Small intestine (tissue), 7 donors: ENCODE measurements at regions not wholly inside any gene's neighbourhood (a gene's known extent, or its start where the extent isn't known, plus 50 kb on each side); places are given as distances from the start of the nearest gene placed in this dataset.

Experiments used
- DNase-seq, 2 donors: peaks; one replicate each; pipeline versions ENCODE4 v3.0.0 to v3.0.0-alpha.2; 2013
- FAIRE-seq: peaks from 2 replicates; lab custom pipeline; 2012; peaks lifted over from hg19 to GRCh38; lab: Jason Lieb, UNC
- H3K27ac ChIP-seq, 3 donors: one replicate each; pipeline ENCODE4 v1.5.1; 2013; ENCODE audit warnings: low read length in 2 of 3, mild to moderate bottlenecking in 2 of 3, control low read depth in 1 of 3, inconsistent platforms in 1 of 3, low read depth in 1 of 3, moderate library complexity in 1 of 3
- H3K27me3 ChIP-seq, 3 donors: one replicate each; pipeline ENCODE4 v1.6.1; 2013; ENCODE audit warnings: low read length in 3 of 3, inconsistent platforms in 1 of 3; ENCODE audit not compliant: control insufficient read depth in 3 of 3, insufficient read depth in 3 of 3
- H3K36me3 ChIP-seq, 3 donors: one replicate each; pipeline ENCODE4 v1.6.1; 2013; ENCODE audit warnings: low read length in 3 of 3, inconsistent platforms in 1 of 3, low read depth in 1 of 3, mild to moderate bottlenecking in 1 of 3, moderate library complexity in 1 of 3; ENCODE audit not compliant: control insufficient read depth in 3 of 3, insufficient read depth in 2 of 3
- H3K4me1 ChIP-seq, 3 donors: one replicate each; pipeline ENCODE4 v1.6.1; 2013; ENCODE audit warnings: low read length in 2 of 3, inconsistent platforms in 1 of 3, low read depth in 1 of 3, mild to moderate bottlenecking in 1 of 3, moderate library complexity in 1 of 3; ENCODE audit not compliant: control insufficient read depth in 3 of 3, insufficient read depth in 2 of 3
- H3K4me3 ChIP-seq, 3 donors: one replicate each; pipeline ENCODE4 v1.5.1; 2013; ENCODE audit warnings: low read length in 3 of 3, control low read depth in 1 of 3, inconsistent platforms in 1 of 3, low read depth in 1 of 3, mild to moderate bottlenecking in 1 of 3, moderate library complexity in 1 of 3
- H3K9me3 ChIP-seq, 2 donors: one replicate each; pipeline ENCODE4 v1.6.1; 2013; ENCODE audit warnings: low read depth in 1 of 2, low read length in 1 of 2; ENCODE audit not compliant: control insufficient read depth in 2 of 2, insufficient read depth in 1 of 2
- WGBS, 3 donors: extraction: QIAGEN DNeasy Blood & Tissue Kit; methylation state at CpG; one replicate each; pipeline ENCODE4 v1.1.7; 2013; 5-methylcytosine and 5-hydroxymethylcytosine counted together
- donor health status: healthy with polysubstance abuse.
- donor health status: control.
- donor health status: control.
- donor health status: Bipolar disorder and iron deficiency.
- donor health status: healthy.

DNA sequence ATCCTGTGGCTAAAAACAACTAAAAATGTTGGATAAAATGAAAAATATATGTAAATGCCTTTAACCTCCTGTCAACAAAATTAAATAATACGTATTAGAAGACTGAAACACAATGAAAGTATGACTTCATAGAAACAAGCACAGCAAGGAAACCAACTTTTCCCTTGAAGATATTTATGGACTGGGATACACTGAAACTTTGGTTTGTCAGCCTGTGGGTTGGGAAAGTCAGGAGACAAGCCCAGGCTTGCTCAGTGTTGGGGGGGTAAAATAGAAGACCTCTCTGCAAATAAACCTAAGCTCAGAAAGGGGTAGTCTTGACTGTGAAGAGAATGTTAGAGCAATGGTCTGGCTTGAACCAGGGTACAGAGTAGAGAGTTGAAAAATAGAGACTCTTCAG is 454.5 kb downstream of the FBXO15 start:
- H3K27me3 ChIP-seq: no peaks in the 10 kb centered on the region
- FAIRE-seq (no peak), DNase-seq (no peak)
- no peak overlapping the region for H3K27ac ChIP-seq
- 69 to 89% (median 84%) methylated on average over 1 of the region's 1 CpG for WGBS, 3 donors
- no peak overlapping the region for H3K4me3 ChIP-seq
- H3K9me3 ChIP-seq: no peaks in the 10 kb centered on the region
- no peaks in the 10 kb centered on the region for H3K4me1 ChIP-seq
- H3K36me3 ChIP-seq: no peaks in the 10 kb centered on the region

- FAIRE-seq (no peak), DNase-seq (no peak)
- H3K9me3 ChIP-seq: no peaks in the 10 kb centered on the region
- no peaks in the 10 kb centered on the region for H3K36me3 ChIP-seq
- WGBS, 3 donors: 81 to 86% (median 81%) methylated on average over 12 of the region's 12 CpGs
- no peak overlapping the region for H3K4me3 ChIP-seq
- H3K27ac ChIP-seq: no peak overlapping the region
- H3K27me3 ChIP-seq: no peaks in the 10 kb centered on the region
- H3K4me1 ChIP-seq: no peaks in the 10 kb centered on the region
These were observed 456.0 kb downstream of the FBXO15 start for GRCh38 chr18:73691624-73692023.

DNA sequence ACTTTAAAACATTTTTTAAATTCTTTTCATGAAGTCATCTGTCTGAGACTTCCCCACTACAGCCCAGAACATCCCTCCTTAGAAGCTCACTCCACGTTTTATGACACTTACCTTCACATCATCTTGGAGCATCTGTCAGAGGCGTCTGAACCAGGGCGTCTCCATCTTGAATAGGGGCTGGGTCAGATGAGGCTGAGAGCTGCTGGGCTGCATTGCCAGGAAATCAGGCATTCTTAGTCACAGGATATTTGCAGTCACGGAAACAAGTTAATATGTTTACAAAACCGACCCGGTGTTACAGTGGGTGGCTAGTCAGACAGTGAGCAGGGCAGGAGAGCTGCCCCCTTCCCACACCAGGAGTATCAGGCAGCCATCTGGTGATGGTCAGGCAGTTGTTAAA is 456.5 kb downstream of the FBXO15 start:
- Histone ChIP-seq H3K9me3 (no peaks in the 10 kb centered on the region), H3K4me1 (no peaks in the 10 kb centered on the region), H3K36me3 (no peaks in the 10 kb centered on the region), H3K4me3 (no peak overlapping the region), H3K27me3 (no peaks in the 10 kb centered on the region), H3K27ac (no peak overlapping the region)
- WGBS, 3 donors: 53 to 75% (median 59%) methylated on average over 6 of the region's 6 CpGs
- FAIRE-seq (no peak), DNase-seq (no peak)

- WGBS, 3 donors: 45 to 55% (median 48%) methylated on average over 3 of the region's 3 CpGs
- Histone ChIP-seq H3K4me3 (no peak overlapping the region), H3K4me1 (no peaks in the 10 kb centered on the region), H3K27me3 (no peaks in the 10 kb centered on the region), H3K9me3 (no peaks in the 10 kb centered on the region), H3K27ac (no peak overlapping the region), H3K36me3 (no peaks in the 10 kb centered on the region)
- DNase-seq (no peak), FAIRE-seq (no peak)
These were observed 457.4 kb downstream of the FBXO15 start for GRCh38 chr18:73690222-73690621.

GRCh38 chr18:73688851-73689711 is 458.6 kb downstream of the FBXO15 start:
- FAIRE-seq (no peak), DNase-seq (no peak)
- H3K9me3 ChIP-seq: no peaks in the 10 kb centered on the region
- H3K4me3 ChIP-seq: no peak overlapping the region
- 46 to 54% (median 51%) methylated on average over 9 of the region's 9 CpGs for WGBS, 3 donors
- no peaks in the 10 kb centered on the region for H3K36me3 ChIP-seq
- H3K27me3 ChIP-seq: no peaks in the 10 kb centered on the region
- H3K4me1 ChIP-seq: no peaks in the 10 kb centered on the region
- H3K27ac ChIP-seq: no peak overlapping the region

DNA sequence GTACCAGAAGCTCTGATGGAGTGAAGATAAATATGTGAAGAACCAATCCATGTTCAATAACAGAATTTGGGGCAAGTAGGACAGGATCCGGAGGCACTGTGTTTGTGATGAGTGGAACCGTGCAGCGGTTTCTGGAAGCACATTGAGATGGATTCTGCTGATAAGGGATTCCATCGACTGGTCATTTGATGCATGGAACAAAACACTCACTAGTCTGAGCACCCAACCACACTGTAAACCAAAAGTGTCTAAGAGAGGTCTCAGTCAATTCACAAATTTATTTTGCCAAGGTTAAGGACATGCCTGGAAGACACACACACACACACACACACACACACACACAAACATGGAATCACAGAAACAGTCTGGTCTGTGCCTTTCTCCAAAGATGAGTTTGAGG is 459.5 kb downstream of the FBXO15 start:
- Histone ChIP-seq H3K27me3 (no peaks in the 10 kb centered on the region), H3K36me3 (no peaks in the 10 kb centered on the region), H3K4me1 (no peaks in the 10 kb centered on the region), H3K27ac (no peak overlapping the region), H3K9me3 (no peaks in the 10 kb centered on the region), H3K4me3 (no peak overlapping the region)
- 83 to 84% (median 83%) methylated on average over 4 of the region's 4 CpGs for WGBS, 3 donors
- DNase-seq (no peak), FAIRE-seq (no peak)

GRCh38 chr18:73684647-73685046 is 463.0 kb downstream of the FBXO15 start:
- Histone ChIP-seq H3K36me3 (no peaks in the 10 kb centered on the region), H3K27ac (no peak overlapping the region), H3K27me3 (no peaks in the 10 kb centered on the region), H3K9me3 (no peaks in the 10 kb centered on the region), H3K4me3 (no peak overlapping the region), H3K4me1 (no peaks in the 10 kb centered on the region)
- FAIRE-seq (no peak), DNase-seq (no peak)

DNA sequence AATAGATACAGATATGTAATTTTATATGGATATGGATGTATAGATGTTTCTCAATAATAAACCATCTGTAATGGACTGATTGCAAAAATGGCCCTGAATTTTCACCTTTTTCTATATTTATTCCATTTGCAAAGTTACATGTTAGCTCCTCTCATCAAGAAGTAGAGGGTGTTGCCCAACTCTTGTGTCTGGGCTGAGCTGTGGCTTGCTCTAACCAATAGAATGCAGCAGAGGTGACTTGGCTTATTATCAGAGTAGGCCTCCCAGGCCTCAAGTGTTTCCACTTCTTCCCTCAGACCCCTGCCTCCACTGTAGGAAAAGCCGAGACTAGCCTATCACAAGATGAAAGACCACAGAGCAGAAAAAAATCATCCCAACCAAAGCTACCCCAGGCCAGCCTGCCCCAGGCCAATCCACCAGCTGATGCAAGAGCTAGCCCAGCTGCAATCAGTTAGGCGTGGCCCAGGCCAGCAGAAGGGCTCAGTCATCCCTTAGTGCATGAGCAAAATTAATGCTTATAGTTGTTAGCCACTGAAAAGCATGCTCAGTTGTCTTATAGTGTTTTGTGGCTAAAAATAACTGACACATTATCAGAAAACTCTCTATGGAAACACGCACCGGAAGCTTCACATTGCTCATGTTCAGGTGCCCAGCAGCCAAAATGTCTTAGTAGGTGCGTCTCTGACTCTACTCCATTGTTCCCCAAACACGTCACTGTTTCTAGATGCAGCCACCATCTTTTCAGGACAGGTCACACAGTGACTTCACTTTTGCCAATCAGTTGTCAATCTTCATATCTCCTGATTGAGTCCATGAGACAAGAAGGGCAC is 464.0 kb downstream of the FBXO15 start:
- Histone ChIP-seq H3K27me3 (no peaks in the 10 kb centered on the region), H3K4me1 (no peaks in the 10 kb centered on the region), H3K9me3 (no peaks in the 10 kb centered on the region), H3K36me3 (no peaks in the 10 kb centered on the region), H3K27ac (no peak overlapping the region), H3K4me3 (no peak overlapping the region)
- WGBS, 3 donors: 83 to 87% (median 86%) methylated on average over 6 of the region's 6 CpGs
- DNase-seq: no peak
- FAIRE-seq: no peak
